HCT116 (cell line): ENCODE measurements at regions not wholly inside any gene's neighbourhood (a gene's known extent, or its start where the extent isn't known, plus 50 kb on each side); places are given as distances from the start of the nearest gene placed in this dataset.
"Not testable (repeated sequence)": the region's sequence is repeated elsewhere in the genome, so short reads cannot be mapped to it uniquely, and the experiment has no call there.

ENCODE experiments used
- ATAC-seq: fragments of 200-7000 bp; cut with Tn5 transposase; 2 replicates; pipeline ENCODE4 v1.9.1; 2020; ENCODE audit warnings: mild to moderate bottlenecking, moderate library complexity
- BruUV-seq: library from RNA; stranded (reverse); fragments of 400-500 nt; replicated peaks from 2 replicates; lab custom pipeline; 2021; lab: Mats Ljungman, UMichigan
- CTCF ChIA-PET: fragments of 300-600 bp; sonication (Branson Sonifier 250); formaldehyde crosslinking; loops from one replicate; lab custom pipeline; 2021; ENCODE audit warnings: antibody characterized with exemption; lab: Charles Lee
- POLR2A ChIA-PET: fragments of 300-600, 350-600 bp; sonication (Branson Sonifier 250); formaldehyde crosslinking; loops from one replicate; lab custom pipeline; 2021; ENCODE audit warnings: antibody characterized with exemption; lab: Charles Lee
- RAD21 ChIA-PET, 2 experiments: fragments of 300-600 bp; sonication (Branson Sonifier 250); formaldehyde crosslinking; loops; one replicate each; lab custom pipeline; 2023; ENCODE audit warnings: low total read pairs in 2 of 2; ENCODE audit not compliant: uncharacterized antibody in 2 of 2, unreplicated experiment in 2 of 2, low non-redundant PET in 1 of 2; lab: Charles Lee
- DNase-seq: peaks from one replicate; pipeline ENCODE4 v3.0.0-alpha.2; 2010; ENCODE audit warnings: low read depth, low spot score
- H2AFZ ChIP-seq: fragments of 200-600 bp; shearing (Covaris generic), sonication (generic); 2 replicates; pipeline ENCODE4 v1.6.1; 2017; ENCODE audit warnings: low read depth, mixed run types, mixed read lengths, antibody characterized with exemption, low read length; ENCODE audit not compliant: poor library complexity, severe bottlenecking
- H3K27ac ChIP-seq: 2 replicates; pipeline ENCODE4 v1.5.1; 2012; ENCODE audit warnings: low read depth, low read length
- H3K27me3 ChIP-seq: fragments of 200-600 bp; sonication (generic); 2 replicates; pipeline ENCODE4 v1.6.1; 2016; ENCODE audit warnings: mixed run types, low read length, mixed read lengths; ENCODE audit not compliant: insufficient read depth
- H3K36me3 ChIP-seq, 2 experiments: fragments of 200-500 bp in 1 of 2; fragments of 200-600 bp in 1 of 2; sonication (Bioruptor generic) in 1 of 2; sonication (generic) in 1 of 2; 2 replicates each; pipeline versions ENCODE4 v1.5.1 to v1.6.1; 2014 to 2016; ENCODE audit warnings: low read length in 2 of 2, inconsistent platforms in 1 of 2, mixed read lengths in 1 of 2, mixed run types in 1 of 2; ENCODE audit not compliant: insufficient read depth in 2 of 2, control insufficient read depth in 1 of 2
- H3K4me1 ChIP-seq, 2 experiments: fragments of 200-600 bp in 1 of 2; sonication (generic) in 1 of 2; 2 replicates each; pipeline versions ENCODE4 v1.5.1 to v1.6.1; 2012 to 2017; ENCODE audit warnings: low read length in 2 of 2, inconsistent platforms in 1 of 2, mild to moderate bottlenecking in 1 of 2, mixed read lengths in 1 of 2, mixed run types in 1 of 2, moderate library complexity in 1 of 2; ENCODE audit not compliant: insufficient read depth in 2 of 2, control insufficient read depth in 1 of 2
- H3K4me2 ChIP-seq: fragments of 200-600 bp; sonication (generic); 2 replicates; pipeline ENCODE4 v1.6.1; 2017; ENCODE audit warnings: mixed run types, low read length, mixed read lengths
- H3K4me3 ChIP-seq, 2 experiments: fragments of 200-600 bp in 1 of 2; sonication (generic) in 1 of 2; replicated peaks in 1 of 2; 2 replicates each; pipeline ENCODE4 v1.5.1; 2011 to 2016; ENCODE audit warnings: low read length in 2 of 2, control low read depth in 1 of 2, low read depth in 1 of 2, mild to moderate bottlenecking in 1 of 2, mixed read lengths in 1 of 2, mixed run types in 1 of 2
- H3K79me2 ChIP-seq: fragments of 200-600 bp; sonication (generic); 2 replicates; pipeline ENCODE4 v1.6.1; 2017; ENCODE audit warnings: mild to moderate bottlenecking, mixed run types, low read length, moderate library complexity, mixed read lengths; ENCODE audit not compliant: insufficient read depth
- H3K9ac ChIP-seq: fragments of 200-600 bp; sonication (generic); 2 replicates; pipeline ENCODE4 v1.6.1; 2016; ENCODE audit warnings: low read length, mixed read lengths
- H3K9me2 ChIP-seq: fragments of 200-600 bp; sonication (generic), shearing (Covaris generic); 2 replicates; pipeline ENCODE4 v1.6.1; 2017; ENCODE audit warnings: mixed run types, mild to moderate bottlenecking, moderate library complexity; ENCODE audit not compliant: insufficient read depth
- H3K9me3 ChIP-seq, 2 experiments: fragments of 200-500 bp in 1 of 2; fragments of 200-600 bp in 1 of 2; sonication (Bioruptor generic) in 1 of 2; sonication (generic) in 1 of 2; 2 replicates each; pipeline ENCODE4 v1.6.1; 2014 to 2017; ENCODE audit warnings: low read length in 2 of 2, mixed read lengths in 2 of 2, inconsistent platforms in 1 of 2, low read depth in 1 of 2, mild to moderate bottlenecking in 1 of 2, mixed run types in 1 of 2, moderate library complexity in 1 of 2; ENCODE audit not compliant: control insufficient read depth in 1 of 2, insufficient read depth in 1 of 2
- H4K20me1 ChIP-seq: fragments of 200-600 bp; sonication (generic), shearing (Covaris generic); 2 replicates; pipeline ENCODE4 v1.6.1; 2017; ENCODE audit warnings: mixed run types, mild to moderate bottlenecking, moderate library complexity; ENCODE audit not compliant: insufficient read depth
- CTCF ChIP-seq, 3 experiments: fragments of 200-600 bp in 1 of 3; sonication (generic) in 1 of 3; IDR thresholded peaks in 2 of 3; conservative IDR thresholded peaks in 1 of 3; 2 replicates each; pipeline ENCODE4 v1.5.1; 2012 to 2017; ENCODE audit warnings: low read depth in 2 of 3, low read length in 2 of 3, antibody characterized with exemption in 1 of 3, borderline replicate concordance in 1 of 3, control low read depth in 1 of 3, mild to moderate bottlenecking in 1 of 3, mixed read lengths in 1 of 3, mixed run types in 1 of 3, moderate library complexity in 1 of 3; ENCODE audit not compliant: insufficient read depth in 1 of 3
- FOSL1 ChIP-seq: IDR thresholded peaks from 2 replicates; pipeline ENCODE4 v1.6.1; 2012; ENCODE audit warnings: low read depth
- POLR2AphosphoS5 ChIP-seq: IDR thresholded peaks from 2 replicates; pipeline ENCODE4 v1.6.1; 2011; ENCODE audit warnings: mild to moderate bottlenecking, low read depth, low read length, moderate library complexity
- REST ChIP-seq: IDR thresholded peaks from 2 replicates; pipeline ENCODE4 v1.6.1; 2012; ENCODE audit warnings: low read depth
- SIN3A ChIP-seq: IDR thresholded peaks from 2 replicates; pipeline ENCODE4 v1.6.1; 2012; ENCODE audit warnings: low read depth
- SP1 ChIP-seq: IDR thresholded peaks from 2 replicates; pipeline ENCODE4 v1.6.1; 2012; ENCODE audit warnings: low read depth
- SRF ChIP-seq: IDR thresholded peaks from 2 replicates; pipeline ENCODE4 v1.6.1; 2012; ENCODE audit warnings: low read depth
- ZFX ChIP-seq: fragments of 450-650 bp; IDR thresholded peaks from 2 replicates; pipeline ENCODE4 v1.6.1; 2017
- intact Hi-C: fragments of 100-400 bp; cut with micrococcal nuclease; formaldehyde crosslinking; loops from 2 replicates; pipeline ENCODE4 v1.10.0; 2022

- H3K9me3 ChIP-seq, H2AFZ ChIP-seq, H3K4me2 ChIP-seq, H4K20me1 ChIP-seq, CTCF ChIA-PET, H3K4me3 ChIP-seq, BruUV-seq, H3K27ac ChIP-seq, H3K9ac ChIP-seq, DNase-seq, H3K79me2 ChIP-seq, H3K9me2 ChIP-seq, POLR2A ChIA-PET, H3K27me3 ChIP-seq, H3K4me1 ChIP-seq, intact Hi-C loops, RAD21 ChIA-PET, H3K36me3 ChIP-seq, ATAC-seq: not testable (repeated sequence)
Measured at GRCh38 chr3:69677456-69677855, 61.8 kb upstream of the MITF start.

- TF ChIP-seq CTCF (IDR thresholded peaks at IDR 0.05 in 2 of 3, conservative IDR thresholded peaks at IDR 0.05 in 1 of 3; ENCODE audit: borderline replicate concordance in 1 of 3, insufficient read depth in 1 of 3, low read depth in 2 of 3, low read length in 2 of 3) (no peak), SRF (no peak), REST (no peak), FOSL1 (no peak), SIN3A (no peak), ZFX (no peak), POLR2AphosphoS5 (no peak), SP1 (no peak)
- Histone ChIP-seq H3K9me2 (no peaks in the 10 kb centered on the region), H3K27ac (no peak overlapping the region), H4K20me1 (no peaks in the 10 kb centered on the region), H3K4me1 (no peaks in the 10 kb centered on the region), H3K27me3 (peaks cover 6% of the 10 kb centered on the region; the same call in 1 of the 2 replicates), H3K4me3 (no peak overlapping the region), H3K36me3 (no peaks in the 10 kb centered on the region), H2AFZ (no peak overlapping the region), H3K79me2 (no peaks in the 10 kb centered on the region), H3K4me2 (no peak overlapping the region), H3K9ac (no peak overlapping the region), H3K9me3 (no peaks in the 10 kb centered on the region)
- ChIA-PET CTCF (no interaction called here), RAD21 (no interaction called here), POLR2A (no interaction called here)
- intact Hi-C loops = no loop called here
- no TSS peak for BruUV-seq
- ATAC-seq (no peak), DNase-seq (no peak)
Measured at GRCh38 chr3:69675786-69676530, 63.3 kb upstream of the MITF start.
